Osteocyte (in vitro differentiated cells): ENCODE measurements at regions not wholly inside any gene's neighbourhood (a gene's known extent, or its start where the extent isn't known, plus 50 kb on each side); places are given as distances from the start of the nearest gene placed in this dataset.
A peak's percentile ranks its signal among the peaks of the same experiment; 100 is the strongest.

Source experiments
- DNase-seq: peaks from one replicate; pipeline ENCODE4 v3.0.0; 2021; ENCODE audit warnings: mixed read lengths; ENCODE audit not compliant: unreplicated experiment; ENCODE audit errors: extremely low spot score
- H3K27ac Mint-ChIP-seq: one replicate; pipeline ENCODE4 v1.8.0; 2021; ENCODE audit warnings: mild to moderate bottlenecking, mixed read lengths; ENCODE audit not compliant: unreplicated experiment
- H3K27me3 Mint-ChIP-seq: one replicate; pipeline ENCODE4 v1.8.0; 2021; ENCODE audit warnings: mixed read lengths; ENCODE audit not compliant: unreplicated experiment
- H3K36me3 Mint-ChIP-seq: one replicate; pipeline ENCODE4 v1.8.0; 2021; ENCODE audit warnings: mixed read lengths; ENCODE audit not compliant: unreplicated experiment
- H3K4me1 Mint-ChIP-seq: one replicate; pipeline ENCODE4 v1.8.0; 2021; ENCODE audit warnings: mixed read lengths; ENCODE audit not compliant: unreplicated experiment
- H3K4me3 Mint-ChIP-seq: one replicate; pipeline ENCODE4 v1.8.0; 2021; ENCODE audit warnings: mild to moderate bottlenecking, moderate library complexity, mixed read lengths; ENCODE audit not compliant: unreplicated experiment
- H3K9me3 Mint-ChIP-seq: one replicate; pipeline ENCODE4 v1.8.0; 2021; ENCODE audit warnings: mixed read lengths; ENCODE audit not compliant: unreplicated experiment
- CTCF ChIP-seq: fragments of 200-600 bp; sonication (generic); IDR thresholded peaks from 2 replicates; pipeline ENCODE4 v1.5.0; 2021; ENCODE audit warnings: antibody characterized with exemption, mild to moderate bottlenecking, moderate library complexity

GRCh38 chr4:184306949-184307348 lies 89.3 kb upstream of the ENPP6 start:
- Mint-ChIP-seq H3K36me3 (no peaks in the 10 kb centered on the region), H3K27me3 (peaks cover 5% of the 10 kb centered on the region), H3K4me1 (no peaks in the 10 kb centered on the region), H3K27ac (no peak overlapping the region), H3K9me3 (peaks cover 16% of the 10 kb centered on the region), H3K4me3 (no peak overlapping the region)
- peak; percentile 23 for DNase-seq
- no peak for TF ChIP-seq CTCF

GRCh38 chr4:184306470-184306869 lies 88.8 kb upstream of the ENPP6 start:
- Mint-ChIP-seq H3K36me3 (no peaks in the 10 kb centered on the region), H3K9me3 (peaks cover 16% of the 10 kb centered on the region), H3K4me3 (no peak overlapping the region), H3K27me3 (peaks cover 5% of the 10 kb centered on the region), H3K4me1 (no peaks in the 10 kb centered on the region), H3K27ac (no peak overlapping the region)
- TF ChIP-seq CTCF, result no peak
- DNase-seq, result no peak

GRCh38 chr4:184300816-184301215 lies 83.1 kb upstream of the ENPP6 start:
- H3K27ac Mint-ChIP-seq, result no peak overlapping the region
- peak; percentile 56 for DNase-seq
- H3K4me1 Mint-ChIP-seq, result no peaks in the 10 kb centered on the region
- H3K36me3 Mint-ChIP-seq, result no peaks in the 10 kb centered on the region
- no peak for TF ChIP-seq CTCF
- no peak overlapping the region for H3K4me3 Mint-ChIP-seq
- peaks cover 5% of the 10 kb centered on the region for H3K27me3 Mint-ChIP-seq
- H3K9me3 Mint-ChIP-seq, result peaks cover 16% of the 10 kb centered on the region

- no peak for TF ChIP-seq CTCF
- H3K4me3 Mint-ChIP-seq, result no peak overlapping the region
- no peaks in the 10 kb centered on the region for H3K4me1 Mint-ChIP-seq
- no peak overlapping the region for H3K27ac Mint-ChIP-seq
- DNase-seq, result no peak
- H3K36me3 Mint-ChIP-seq, result no peaks in the 10 kb centered on the region
- H3K27me3 Mint-ChIP-seq, result no peaks in the 10 kb centered on the region
- H3K9me3 Mint-ChIP-seq, result peaks cover 6% of the 10 kb centered on the region
These were observed 80.6 kb upstream of the ENPP6 start for GRCh38 chr4:184298254-184298653.

GRCh38 chr4:184295206-184295605 lies 77.5 kb upstream of the ENPP6 start:
- Mint-ChIP-seq H3K27me3 (no peaks in the 10 kb centered on the region), H3K4me3 (no peak overlapping the region), H3K27ac (no peak overlapping the region), H3K9me3 (no peaks in the 10 kb centered on the region), H3K36me3 (no peaks in the 10 kb centered on the region), H3K4me1 (no peaks in the 10 kb centered on the region)
- TF ChIP-seq CTCF, result no peak
- DNase-seq, result peak; percentile 59
